GM12878 (cell line): ENCODE measurements at regions not wholly inside any gene's neighbourhood (a gene's known extent, or its start where the extent isn't known, plus 50 kb on each side); places are given as distances from the start of the nearest gene placed in this dataset.

Experiments used
- ATAC-seq: fragments of 200-7000 bp; cut with Tn5 transposase; 3 replicates; pipeline ENCODE4 v1.9.1; 2020; ENCODE audit warnings: mild to moderate bottlenecking, moderate library complexity
- BruUV-seq: library from RNA; stranded (reverse); fragments of 400-500 nt; replicated peaks from 2 replicates; lab custom pipeline; 2021; lab: Mats Ljungman, UMichigan
- CTCF ChIA-PET: fragments of 300-600 bp; sonication (Branson Sonifier 250); formaldehyde crosslinking; extraction: SDS; loops from one replicate; lab custom pipeline; 2021; ENCODE audit warnings: inconsistent platforms; lab: Yijun Ruan, JAX
- POLR2A ChIA-PET: fragments of 350-600 bp; formaldehyde crosslinking; extraction: SDS; loops from one replicate; lab custom pipeline; 2021; ENCODE audit warnings: inconsistent platforms; lab: Charles Lee
- RAD21 ChIA-PET: fragments of 300-600 bp; sonication (Branson Sonifier 250); formaldehyde crosslinking; loops from one replicate; lab custom pipeline; 2023; ENCODE audit warnings: antibody characterized with exemption; ENCODE audit not compliant: unreplicated experiment; lab: Charles Lee
- SMC1A ChIA-PET: fragments of 300-600 bp; sonication (Branson Sonifier 250); formaldehyde crosslinking; loops from one replicate; lab custom pipeline; 2023; ENCODE audit not compliant: unreplicated experiment, uncharacterized antibody; lab: Charles Lee
- DNase-seq: peaks from one replicate; pipeline ENCODE4 v3.0.0-alpha.2; 2011; ENCODE audit warnings: low read depth, low spot score
- FAIRE-seq: peaks from 3 replicates; lab custom pipeline; 2011; peaks lifted over from hg19 to GRCh38; lab: Jason Lieb, UNC
- H2AFZ ChIP-seq: 2 replicates; pipeline ENCODE4 v1.6.0; 2011; ENCODE audit warnings: low read depth, low read length, control low read depth; ENCODE audit not compliant: control insufficient read depth
- H3K27ac ChIP-seq: 2 replicates; pipeline ENCODE4 v1.5.1; 2011; ENCODE audit warnings: control low read depth; ENCODE audit not compliant: control insufficient read depth, insufficient read depth
- H3K27me3 ChIP-seq, 2 experiments: replicated peaks in 1 of 2; 2 replicates each; pipeline versions ENCODE4 v1.6.0 to v1.6.1; 2011; ENCODE audit warnings: low read length in 1 of 2; ENCODE audit not compliant: control insufficient read depth in 2 of 2, insufficient read depth in 2 of 2
- H3K36me3 ChIP-seq, 2 experiments: 2 replicates each; pipeline ENCODE4 v1.5.1; 2011; ENCODE audit warnings: low read length in 1 of 2; ENCODE audit not compliant: control insufficient read depth in 2 of 2, insufficient read depth in 2 of 2
- H3K4me1 ChIP-seq: 2 replicates; pipeline ENCODE4 v1.6.1; 2011; ENCODE audit warnings: mild to moderate bottlenecking, low read length, moderate library complexity, mixed read lengths; ENCODE audit not compliant: control insufficient read depth, insufficient read depth
- H3K4me2 ChIP-seq: 2 replicates; pipeline ENCODE4 v1.6.0; 2011; ENCODE audit warnings: control low read depth; ENCODE audit not compliant: control insufficient read depth, insufficient read depth
- H3K4me3 ChIP-seq: fragments of 200-600 bp; sonication (generic); 2 replicates; pipeline ENCODE4 v1.5.1; 2016
- H3K79me2 ChIP-seq: 2 replicates; pipeline ENCODE4 v1.6.0; 2011; ENCODE audit warnings: low read length; ENCODE audit not compliant: control insufficient read depth, insufficient read depth
- H3K9ac ChIP-seq: 2 replicates; pipeline ENCODE4 v1.8.0; 2011; ENCODE audit warnings: low read length, control low read depth, mixed read lengths; ENCODE audit not compliant: control insufficient read depth, insufficient read depth
- H3K9me3 ChIP-seq: replicated peaks from 3 replicates; pipeline ENCODE4 v1.5.1; 2011; ENCODE audit warnings: mild to moderate bottlenecking, low read length; ENCODE audit not compliant: control insufficient read depth, insufficient read depth
- H4K20me1 ChIP-seq: 2 replicates; pipeline ENCODE4 v1.6.0; 2011; ENCODE audit not compliant: control insufficient read depth, insufficient read depth
- BCL3 ChIP-seq: IDR thresholded peaks from 2 replicates; pipeline ENCODE4 v1.6.1; 2011; ENCODE audit warnings: borderline replicate concordance, low read depth, mild to moderate bottlenecking, moderate library complexity, low read length; ENCODE audit not compliant: insufficient read depth, poor library complexity, severe bottlenecking
- CHD1 ChIP-seq: IDR thresholded peaks from 2 replicates; pipeline ENCODE4 v1.6.1; 2012; ENCODE audit warnings: low read depth, low read length, improper control_type of control experiment
- EP300 ChIP-seq, 2 experiments: fragments of 150-350 bp in 1 of 2; IDR thresholded peaks; 2 replicates each; pipeline ENCODE4 v1.6.1; 2011 to 2012; ENCODE audit warnings: low read depth in 2 of 2, low read length in 2 of 2, borderline replicate concordance in 1 of 2, improper control_type of control experiment in 1 of 2, inconsistent platforms in 1 of 2; ENCODE audit not compliant: control insufficient read depth in 1 of 2
- ETV6 ChIP-seq, 2 experiments: fragments of 450-650 bp in 1 of 2; IDR thresholded peaks in 1 of 2; conservative IDR thresholded peaks in 1 of 2; 2 replicates each; pipeline ENCODE4 v1.6.1; 2014; ENCODE audit warnings: antibody characterized with exemption in 1 of 2, borderline replicate concordance in 1 of 2, low read depth in 1 of 2, mild to moderate bottlenecking in 1 of 2, moderate library complexity in 1 of 2
- GATAD2B ChIP-seq: fragments of 450-650 bp; conservative IDR thresholded peaks from 2 replicates; pipeline ENCODE4 v1.6.1; 2017; ENCODE audit warnings: low read depth, mild to moderate bottlenecking, moderate library complexity
- PAX5 ChIP-seq: IDR thresholded peaks from 2 replicates; pipeline ENCODE4 v1.6.1; 2011; ENCODE audit warnings: low read depth, low read length, borderline replicate concordance
- PBX3 ChIP-seq: IDR thresholded peaks from 2 replicates; pipeline ENCODE4 v1.6.1; 2011; ENCODE audit warnings: mild to moderate bottlenecking, low read depth, low read length, moderate library complexity; ENCODE audit not compliant: insufficient replicate concordance
- RBBP5 ChIP-seq: fragments of 200-600 bp; sonication (generic); conservative IDR thresholded peaks from 2 replicates; pipeline ENCODE4 v1.6.1; 2016
- SIN3A ChIP-seq: IDR thresholded peaks from 2 replicates; pipeline ENCODE4 v1.6.1; 2012; ENCODE audit warnings: low read depth, low read length, improper control_type of control experiment
- SMC3 ChIP-seq: IDR thresholded peaks from 2 replicates; pipeline ENCODE4 v1.6.1; 2011; ENCODE audit warnings: low read length, improper control_type of control experiment, borderline replicate concordance
- TARDBP ChIP-seq: IDR thresholded peaks from 2 replicates; pipeline ENCODE4 v1.6.1; 2016; ENCODE audit warnings: borderline replicate concordance
- WRNIP1 ChIP-seq: IDR thresholded peaks from 2 replicates; pipeline ENCODE4 v1.6.1; 2011; ENCODE audit warnings: low read depth, low read length, improper control_type of control experiment, borderline replicate concordance
- ZBTB4 ChIP-seq: fragments of 450-650 bp; formaldehyde crosslinking; IDR thresholded peaks from 2 replicates; pipeline ENCODE4 v1.4.0; 2022; ENCODE audit warnings: mild to moderate bottlenecking, moderate library complexity
- ZSCAN29 ChIP-seq: fragments of 450-650 bp; IDR thresholded peaks from 2 replicates; pipeline ENCODE4 v1.6.1; 2017; ENCODE audit warnings: mild to moderate bottlenecking, moderate library complexity
- WGBS: methylation state at CpG from one replicate; pipeline ENCODE4 v1.1.6; 2016; ENCODE audit warnings: low lambda C conversion rate; ENCODE audit not compliant: insufficient replicate concordance, insufficient coverage; ENCODE audit errors: missing lambda C conversion rate; 5-methylcytosine and 5-hydroxymethylcytosine counted together
- in situ Hi-C: fragments of 300-500 bp; cut with MboI; formaldehyde crosslinking; loops from 9 replicates; pipeline ENCODE4 v1.14.3; 2018; ENCODE audit warnings: mixed read lengths
- intact Hi-C: fragments of 100-400 bp; cut with micrococcal nuclease; formaldehyde crosslinking; loops from one replicate; pipeline ENCODE4 v1.14.2; 2022; ENCODE audit not compliant: unreplicated experiment

- TF ChIP-seq ETV6 (conservative IDR thresholded peaks at IDR 0.05 in 1 of 2, IDR thresholded peaks at IDR 0.05 in 1 of 2; ENCODE audit: borderline replicate concordance in 1 of 2, low read depth in 1 of 2) (no peak), SIN3A (no peak), BCL3 (no peak), PAX5 (no peak), ZSCAN29 (no peak), TARDBP (no peak)
Measured at GRCh38 chr13:54175466-54175865, 1146.9 kb downstream of the OLFM4 start (continued).

GRCh38 chr13:54177466-54177865 lies 1148.9 kb downstream of the OLFM4 start:
- ChIA-PET POLR2A (no interaction called here), CTCF (no interaction called here), SMC1A (no interaction called here), RAD21 (no interaction called here)
- Histone ChIP-seq H3K9me3 (no peaks in the 10 kb centered on the region), H4K20me1 (no peaks in the 10 kb centered on the region), H2AFZ (no peak overlapping the region), H3K9ac (no peak overlapping the region), H3K27ac (no peak overlapping the region), H3K79me2 (no peaks in the 10 kb centered on the region), H3K36me3 (no peaks in the 10 kb centered on the region), H3K4me1 (no peaks in the 10 kb centered on the region), H3K4me3 (no peak overlapping the region), H3K4me2 (no peak overlapping the region), H3K27me3 (no peaks in the 10 kb centered on the region)
- ATAC-seq (no peak), DNase-seq (no peak), FAIRE-seq (no peak)
- BruUV-seq: no TSS peak
- 0% methylated on average over 3 of the region's 3 CpGs for WGBS
- intact Hi-C loops: no loop called here
- TF ChIP-seq CHD1 (no peak), PBX3 (no peak), GATAD2B (no peak), RBBP5 (no peak), ZBTB4 (CRISPR knock-in tag) (no peak), WRNIP1 (no peak), EP300 (IDR thresholded peaks at IDR 0.05; ENCODE audit: borderline replicate concordance in 1 of 2, control insufficient read depth in 1 of 2, low read depth in 2 of 2, low read length in 2 of 2) (no peak), SMC3 (no peak)
- in situ Hi-C loops: no loop called here
